Testis (tissue), 2 donors: ENCODE measurements at regions not wholly inside any gene's neighbourhood (a gene's known extent, or its start where the extent isn't known, plus 50 kb on each side); places are given as distances from the start of the nearest gene placed in this dataset.

ENCODE experiments used
- POLR2A ChIP-seq: fragments of 450-650 bp; IDR thresholded peaks from one replicate; pipeline ENCODE4 v1.6.1; 2017; ENCODE audit warnings: antibody characterized with exemption, mild to moderate bottlenecking, moderate library complexity
- TF ChIP-seq, protein P1 (sequence below), 3 experiments: fragments of 450-650 bp in 2 of 3; fragments of 200-600 bp in 1 of 3; sonication (generic) in 1 of 3; IDR thresholded peaks; one replicate each; pipeline ENCODE4 v1.5.1; 2016 to 2019; ENCODE audit warnings: antibody characterized with exemption in 3 of 3, mild to moderate bottlenecking in 2 of 3, moderate library complexity in 1 of 3

DNA sequence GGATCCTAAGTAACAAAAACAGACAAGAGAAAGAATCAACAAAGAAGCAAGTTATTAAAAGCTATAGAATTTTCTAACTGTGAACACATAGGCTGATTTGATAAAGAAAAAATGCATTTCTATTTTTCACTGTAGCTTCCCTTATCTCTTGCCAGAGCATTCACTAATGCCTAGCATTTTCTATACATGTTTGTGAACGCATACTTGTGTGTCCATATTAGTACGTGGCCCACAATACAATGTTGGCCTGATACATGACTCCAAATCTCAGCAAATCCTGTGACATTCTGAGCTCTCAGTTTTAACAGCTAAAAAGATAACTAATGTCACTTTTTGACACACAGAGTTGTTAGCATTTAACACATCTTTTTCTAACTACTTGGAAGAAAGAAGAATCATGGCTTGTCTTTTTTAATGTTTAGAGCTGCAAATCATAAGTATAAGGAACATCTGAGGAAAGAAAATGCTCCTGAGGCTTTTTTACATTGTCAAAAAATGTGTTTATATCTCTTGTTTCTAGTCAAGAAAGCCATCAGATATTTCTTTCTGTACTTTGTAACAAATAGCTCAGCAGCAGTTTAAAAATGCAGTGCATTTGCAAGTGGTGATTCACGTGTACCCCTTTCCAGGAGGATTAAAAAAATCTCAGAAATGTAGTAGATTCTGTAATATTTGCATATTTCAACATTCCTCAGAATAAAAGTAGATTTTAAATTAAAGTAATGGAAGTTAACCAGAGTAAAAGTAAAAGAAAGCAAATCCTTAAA, 1646.8 kb upstream of the TMEFF2 start:
- TF ChIP-seq, protein P1, sequence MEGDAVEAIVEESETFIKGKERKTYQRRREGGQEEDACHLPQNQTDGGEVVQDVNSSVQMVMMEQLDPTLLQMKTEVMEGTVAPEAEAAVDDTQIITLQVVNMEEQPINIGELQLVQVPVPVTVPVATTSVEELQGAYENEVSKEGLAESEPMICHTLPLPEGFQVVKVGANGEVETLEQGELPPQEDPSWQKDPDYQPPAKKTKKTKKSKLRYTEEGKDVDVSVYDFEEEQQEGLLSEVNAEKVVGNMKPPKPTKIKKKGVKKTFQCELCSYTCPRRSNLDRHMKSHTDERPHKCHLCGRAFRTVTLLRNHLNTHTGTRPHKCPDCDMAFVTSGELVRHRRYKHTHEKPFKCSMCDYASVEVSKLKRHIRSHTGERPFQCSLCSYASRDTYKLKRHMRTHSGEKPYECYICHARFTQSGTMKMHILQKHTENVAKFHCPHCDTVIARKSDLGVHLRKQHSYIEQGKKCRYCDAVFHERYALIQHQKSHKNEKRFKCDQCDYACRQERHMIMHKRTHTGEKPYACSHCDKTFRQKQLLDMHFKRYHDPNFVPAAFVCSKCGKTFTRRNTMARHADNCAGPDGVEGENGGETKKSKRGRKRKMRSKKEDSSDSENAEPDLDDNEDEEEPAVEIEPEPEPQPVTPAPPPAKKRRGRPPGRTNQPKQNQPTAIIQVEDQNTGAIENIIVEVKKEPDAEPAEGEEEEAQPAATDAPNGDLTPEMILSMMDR (IDR thresholded peaks at IDR 0.05) = no peak
- TF ChIP-seq POLR2A = no peak
